Tibial artery (tissue), 4 donors: ENCODE measurements at regions not wholly inside any gene's neighbourhood (a gene's known extent, or its start where the extent isn't known, plus 50 kb on each side); places are given as distances from the start of the nearest gene placed in this dataset.

Experiments
- DNase-seq, 2 donors: peaks; one replicate each; pipeline ENCODE4 v3.0.0-alpha.2; 2019
- H3K27ac ChIP-seq, 2 donors: fragments of 200-600 bp; sonication (generic) in 1 of 2; 1 replicate in 1 of 2; 2 replicates in 1 of 2; pipeline ENCODE4 v1.5.1; 2018 to 2019; ENCODE audit warnings: mild to moderate bottlenecking in 1 of 2
- H3K27me3 ChIP-seq, 2 donors: fragments of 200-600 bp; sonication (generic) in 1 of 2; one replicate each; pipeline versions ENCODE4 v1.5.1 to v1.6.0; 2016 to 2019
- H3K36me3 ChIP-seq, 3 donors: fragments of 200-600 bp; sonication (generic) in 2 of 3; one replicate each; pipeline ENCODE4 v1.5.1; 2016 to 2019; ENCODE audit warnings: mild to moderate bottlenecking in 2 of 3
- H3K4me1 ChIP-seq, 4 donors: fragments of 200-600 bp; sonication (generic) in 2 of 4; 1 replicate in 3 of 4; 2 replicates in 1 of 4; pipeline ENCODE4 v1.5.1; 2016 to 2019
- H3K4me3 ChIP-seq, 2 donors: fragments of 200-600 bp; sonication (generic) in 1 of 2; 1 replicate in 1 of 2; 2 replicates in 1 of 2; pipeline ENCODE4 v1.5.1; 2018 to 2019; ENCODE audit warnings: mild to moderate bottlenecking in 2 of 2
- H3K9me3 ChIP-seq, 3 donors: fragments of 200-600 bp; sonication (generic) in 1 of 3; one replicate each; pipeline ENCODE4 v1.5.1; 2016 to 2019
- CTCF ChIP-seq, 2 experiments: fragments of 200-600 bp in 1 of 2; fragments of 450-650 bp in 1 of 2; IDR thresholded peaks; one replicate each; pipeline ENCODE4 v1.5.1; 2017 to 2019; ENCODE audit warnings: antibody characterized with exemption in 2 of 2, mild to moderate bottlenecking in 1 of 2, moderate library complexity in 1 of 2
- intact Hi-C: fragments of 100-400 bp; cut with DNase I; formaldehyde crosslinking; loops from one replicate; pipeline ENCODE4 v1.15.0; 2023; ENCODE audit warnings: low total_unique reads

- Histone ChIP-seq H3K9me3 (no peaks in the 10 kb centered on the region), H3K27ac (no peak overlapping the region), H3K36me3 (no peaks in the 10 kb centered on the region), H3K4me1 (no peaks in the 10 kb centered on the region), H3K4me3 (no peak overlapping the region), H3K27me3 (no peaks in the 10 kb centered on the region)
- no peak for TF ChIP-seq CTCF (IDR thresholded peaks at IDR 0.05)
- no peak for DNase-seq
- intact Hi-C loops: no loop called here
Observed at GRCh38 chr9:28064241-28064815, 491.0 kb upstream of the C9orf72 start.

- H3K4me3 ChIP-seq: no peak overlapping the region
- H3K4me1 ChIP-seq: no peaks in the 10 kb centered on the region
- H3K9me3 ChIP-seq: no peaks in the 10 kb centered on the region
- H3K36me3 ChIP-seq: no peaks in the 10 kb centered on the region
- DNase-seq: no peak
- H3K27ac ChIP-seq: no peak overlapping the region
- peak in 1 of 2 experiments; percentile 19 for TF ChIP-seq CTCF (IDR thresholded peaks at IDR 0.05)
- intact Hi-C loops: no loop called here
- H3K27me3 ChIP-seq: no peaks in the 10 kb centered on the region
Observed at GRCh38 chr9:28073270-28073669, 500.0 kb upstream of the C9orf72 start.

- Histone ChIP-seq H3K36me3 (no peaks in the 10 kb centered on the region), H3K27ac (no peak overlapping the region), H3K4me1 (no peaks in the 10 kb centered on the region), H3K4me3 (no peak overlapping the region), H3K9me3 (no peaks in the 10 kb centered on the region), H3K27me3 (peaks cover 0 to 3% of the 10 kb centered on the region in 2 donors)
- no peak for TF ChIP-seq CTCF (IDR thresholded peaks at IDR 0.05)
- DNase-seq: no peak
- intact Hi-C loops: no loop called here
Observed at GRCh38 chr9:28079677-28080076, 506.4 kb upstream of the C9orf72 start.

GRCh38 chr9:28082671-28083070, 509.4 kb upstream of the C9orf72 start:
- H3K4me3 ChIP-seq: no peak overlapping the region
- H3K27ac ChIP-seq: no peak overlapping the region
- intact Hi-C loops: no loop called here
- no peaks in the 10 kb centered on the region for H3K9me3 ChIP-seq
- TF ChIP-seq CTCF (IDR thresholded peaks at IDR 0.05): no peak
- no peaks in the 10 kb centered on the region for H3K36me3 ChIP-seq
- no peak for DNase-seq
- H3K27me3 ChIP-seq: peaks cover 0 to 3% of the 10 kb centered on the region in 2 donors
- H3K4me1 ChIP-seq: no peaks in the 10 kb centered on the region

GRCh38 chr9:28086881-28087280, 513.6 kb upstream of the C9orf72 start:
- intact Hi-C loops: no loop called here
- no peak for TF ChIP-seq CTCF (IDR thresholded peaks at IDR 0.05)
- no peaks in the 10 kb centered on the region for H3K4me1 ChIP-seq

More at GRCh38 chr9:28086881-28087280, 513.6 kb upstream of the C9orf72 start:
- peaks cover 0 to 3% of the 10 kb centered on the region in 2 donors for H3K27me3 ChIP-seq
- H3K36me3 ChIP-seq: no peaks in the 10 kb centered on the region
- no peak for DNase-seq
- H3K27ac ChIP-seq: no peak overlapping the region
- H3K4me3 ChIP-seq: no peak overlapping the region
- H3K9me3 ChIP-seq: no peaks in the 10 kb centered on the region
